GM19438 (cell line): ENCODE measurements at regions not wholly inside any gene's neighbourhood (a gene's known extent, or its start where the extent isn't known, plus 50 kb on each side); places are given as distances from the start of the nearest gene placed in this dataset.

ENCODE experiments used
- ATAC-seq: cut with Tn5 transposase; IDR thresholded peaks from one replicate; pipeline ENCODE4 v1.9.1; 2021; ENCODE audit warnings: low read depth; ENCODE audit not compliant: unreplicated experiment

GRCh38 chrX:69110116-69110530 lies 55.1 kb downstream of the PJA1 start:
- no peak for ATAC-seq

DNA sequence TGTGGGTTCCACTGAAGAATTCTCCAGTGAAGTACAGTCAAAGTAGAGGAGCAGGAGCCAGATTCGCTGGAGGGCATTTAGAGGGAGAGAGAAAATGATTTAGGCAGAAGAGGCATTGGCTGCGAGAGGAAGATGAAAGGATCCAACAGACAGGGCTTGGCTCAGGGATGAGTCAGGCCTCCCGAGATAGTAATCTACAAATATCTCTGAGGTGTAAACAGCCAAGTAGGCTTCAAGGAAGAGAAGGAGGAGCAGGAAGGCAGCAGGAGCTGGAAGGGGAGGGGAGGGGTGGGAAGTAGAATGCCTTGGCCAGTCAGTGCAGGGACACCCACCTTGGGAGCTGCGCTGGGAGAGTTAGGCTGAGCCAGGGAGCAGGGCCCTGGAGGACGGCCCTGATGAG lies 55.5 kb downstream of the PJA1 start:
- ATAC-seq = no peak

DNA sequence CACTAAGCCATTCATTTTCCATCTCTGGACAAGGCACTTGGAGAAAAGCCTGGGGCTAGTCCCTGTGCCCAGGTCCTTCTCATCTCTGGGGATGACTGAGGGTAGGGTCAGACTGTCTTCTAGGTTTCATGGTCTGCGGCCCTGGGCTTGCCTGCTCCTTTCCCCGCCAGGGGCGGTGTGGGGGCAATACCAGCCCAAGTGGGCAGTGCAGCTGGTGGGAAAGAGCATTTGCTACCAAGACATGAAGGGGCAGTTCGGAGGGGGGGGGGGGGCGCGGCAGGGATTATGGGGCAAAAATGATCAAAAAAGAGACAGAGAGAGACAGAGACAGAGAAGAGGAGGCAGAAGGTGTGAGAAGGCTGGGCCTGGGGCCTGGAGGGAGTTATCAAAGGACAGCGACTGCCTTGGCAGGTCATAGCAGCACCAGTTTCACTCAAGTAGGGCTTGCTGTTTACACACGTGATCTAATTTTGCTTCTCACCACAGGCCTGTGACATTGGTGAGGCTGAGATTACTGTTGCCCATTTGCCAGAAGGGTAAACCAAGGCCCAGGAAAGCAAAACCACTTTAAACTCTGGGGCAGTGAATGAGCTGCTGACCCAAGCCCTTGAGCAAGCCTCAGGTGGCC lies 56.1 kb downstream of the PJA1 start:
- no peak for ATAC-seq

GRCh38 chrX:69107747-69108401 lies 57.4 kb downstream of the PJA1 start:
- ATAC-seq = no peak

GRCh38 chrX:69107231-69107739 lies 58.0 kb downstream of the PJA1 start:
- ATAC-seq = no peak

DNA sequence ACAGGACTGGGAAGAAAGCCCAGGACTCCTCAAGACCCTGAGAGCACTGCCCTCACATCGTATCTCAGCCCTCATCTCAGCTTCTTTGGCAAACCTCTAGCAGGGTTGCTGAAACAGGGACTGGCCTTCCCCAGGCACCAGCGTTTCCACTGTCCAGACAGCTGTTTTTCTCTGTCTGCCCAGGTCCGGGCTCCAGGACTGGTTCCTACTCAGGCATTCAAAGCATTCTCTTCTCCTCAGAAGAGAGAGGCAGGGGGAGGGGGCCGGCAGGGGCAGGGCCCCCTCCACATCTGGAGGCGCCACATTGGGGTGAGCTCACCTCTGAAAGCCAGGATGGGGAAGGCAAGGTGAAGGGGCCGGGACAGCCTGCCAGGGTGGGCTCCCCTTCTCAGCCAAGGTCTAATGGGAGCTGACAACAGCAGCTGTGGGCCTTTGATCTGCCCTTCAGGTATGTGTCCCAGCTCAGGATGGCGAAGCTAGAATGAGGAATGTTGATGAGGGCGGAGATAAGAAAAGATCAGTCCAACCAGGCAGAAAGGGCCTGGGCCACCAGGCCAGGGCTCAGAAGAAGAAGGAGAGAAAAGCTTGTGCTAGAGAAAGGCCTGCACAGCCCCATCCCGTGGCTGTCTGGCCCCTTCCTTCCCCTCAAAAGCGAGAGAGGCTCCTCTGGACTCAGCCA lies 60.4 kb downstream of the PJA1 start:
- no peak for ATAC-seq

DNA sequence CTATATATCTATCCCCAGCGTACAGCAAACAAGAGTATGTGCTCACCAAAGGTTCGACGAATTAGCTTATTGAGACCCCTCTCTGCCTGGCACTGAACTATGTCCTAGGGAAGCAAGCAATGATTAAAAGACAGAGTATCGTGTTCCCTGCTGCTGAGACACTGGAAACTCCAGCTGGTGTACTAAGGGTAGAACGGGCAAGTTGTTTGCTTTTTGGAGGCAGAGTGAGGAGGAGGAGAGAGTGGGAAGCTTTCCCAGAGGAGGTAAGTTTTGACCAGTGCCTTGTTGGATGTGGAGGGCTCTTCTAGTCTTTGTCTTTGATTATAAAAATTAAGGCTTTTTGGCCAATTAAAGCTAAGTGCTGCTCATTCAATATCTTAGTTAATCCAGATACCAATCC lies 61.7 kb downstream of the PJA1 start:
- no peak for ATAC-seq

DNA sequence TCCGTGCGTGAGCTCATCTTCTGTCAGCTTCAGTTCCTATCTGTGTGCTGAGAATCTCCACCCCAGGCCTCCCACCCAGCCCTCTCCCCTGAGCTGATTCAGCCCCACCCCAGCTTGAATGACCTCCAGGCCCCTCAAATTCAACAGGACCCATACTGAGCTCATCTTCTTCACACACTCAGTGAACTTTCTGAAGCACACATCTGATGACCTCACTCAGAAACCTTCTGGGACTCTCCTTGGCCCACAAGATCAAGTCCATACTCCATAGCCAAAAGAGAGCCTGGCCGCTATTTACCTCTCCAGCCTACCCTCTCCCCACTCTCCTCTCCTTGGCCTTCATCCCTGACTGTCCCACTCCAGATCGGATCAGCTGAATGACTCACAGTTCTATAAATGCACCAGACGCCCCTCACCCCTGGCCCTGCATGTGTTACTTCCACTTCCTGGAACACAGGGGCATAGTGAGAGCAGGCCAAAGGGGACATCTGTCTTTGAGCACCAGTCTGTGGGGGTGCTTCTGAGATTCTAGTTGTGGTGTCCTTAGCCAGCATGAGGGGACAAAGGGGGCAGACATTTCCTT lies 62.5 kb downstream of the PJA1 start:
- no peak for ATAC-seq

DNA sequence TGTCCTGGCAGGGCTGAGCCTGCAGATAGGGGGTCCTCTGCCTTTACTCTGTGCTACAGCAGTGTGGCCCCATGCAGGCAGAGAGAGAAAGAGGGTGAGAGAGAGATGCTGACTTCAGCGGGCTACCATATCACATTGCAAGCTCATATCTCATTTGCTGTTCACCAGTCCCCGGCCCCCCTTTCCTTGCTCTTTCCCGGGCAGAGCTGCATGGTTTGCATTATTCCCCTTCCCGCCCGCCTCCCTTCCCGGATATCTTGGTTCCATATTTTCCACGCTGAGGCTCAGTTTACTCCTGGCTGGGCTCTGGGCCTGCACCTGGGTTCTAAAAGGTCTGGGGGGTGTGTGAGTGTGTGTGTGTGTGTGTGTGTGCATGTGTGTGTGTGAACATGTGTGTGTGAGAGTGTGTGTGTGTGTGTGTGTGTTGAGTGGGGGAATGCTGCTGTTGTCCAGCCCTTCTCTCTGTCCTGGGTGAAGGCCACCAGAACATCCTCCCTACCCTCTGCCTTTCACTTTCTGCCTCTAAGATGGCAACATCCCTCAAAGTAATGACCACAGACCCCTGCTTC lies 63.5 kb downstream of the PJA1 start:
- no peak for ATAC-seq

DNA sequence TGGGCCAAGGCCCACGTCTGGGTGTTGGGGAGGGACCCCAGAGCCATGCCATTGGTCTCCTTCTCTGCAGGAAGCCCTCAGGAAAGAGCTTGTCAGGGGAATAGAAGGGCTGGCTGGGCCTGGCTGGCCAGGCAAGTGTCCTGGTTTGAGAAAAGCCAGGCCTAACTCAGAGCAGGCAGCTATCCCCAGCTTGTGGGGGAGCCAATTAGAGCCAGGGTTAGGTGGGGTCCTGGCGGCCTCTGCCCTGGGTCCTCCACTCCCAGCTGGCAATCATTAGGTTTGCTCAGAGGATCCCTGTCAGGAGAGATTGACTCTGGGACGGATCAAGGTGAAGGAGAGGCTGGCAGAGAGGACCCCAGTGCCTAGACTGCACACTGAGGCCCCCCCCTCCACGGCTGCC lies 64.8 kb downstream of the PJA1 start:
- no peak for ATAC-seq

GRCh38 chrX:69097451-69098236 lies 67.6 kb downstream of the PJA1 start:
- no peak for ATAC-seq

- no peak for ATAC-seq
Observed at GRCh38 chrX:69096963-69097362, 68.3 kb downstream of the PJA1 start.

GRCh38 chrX:69094977-69095669 lies 70.1 kb downstream of the PJA1 start:
- ATAC-seq = no peak

DNA sequence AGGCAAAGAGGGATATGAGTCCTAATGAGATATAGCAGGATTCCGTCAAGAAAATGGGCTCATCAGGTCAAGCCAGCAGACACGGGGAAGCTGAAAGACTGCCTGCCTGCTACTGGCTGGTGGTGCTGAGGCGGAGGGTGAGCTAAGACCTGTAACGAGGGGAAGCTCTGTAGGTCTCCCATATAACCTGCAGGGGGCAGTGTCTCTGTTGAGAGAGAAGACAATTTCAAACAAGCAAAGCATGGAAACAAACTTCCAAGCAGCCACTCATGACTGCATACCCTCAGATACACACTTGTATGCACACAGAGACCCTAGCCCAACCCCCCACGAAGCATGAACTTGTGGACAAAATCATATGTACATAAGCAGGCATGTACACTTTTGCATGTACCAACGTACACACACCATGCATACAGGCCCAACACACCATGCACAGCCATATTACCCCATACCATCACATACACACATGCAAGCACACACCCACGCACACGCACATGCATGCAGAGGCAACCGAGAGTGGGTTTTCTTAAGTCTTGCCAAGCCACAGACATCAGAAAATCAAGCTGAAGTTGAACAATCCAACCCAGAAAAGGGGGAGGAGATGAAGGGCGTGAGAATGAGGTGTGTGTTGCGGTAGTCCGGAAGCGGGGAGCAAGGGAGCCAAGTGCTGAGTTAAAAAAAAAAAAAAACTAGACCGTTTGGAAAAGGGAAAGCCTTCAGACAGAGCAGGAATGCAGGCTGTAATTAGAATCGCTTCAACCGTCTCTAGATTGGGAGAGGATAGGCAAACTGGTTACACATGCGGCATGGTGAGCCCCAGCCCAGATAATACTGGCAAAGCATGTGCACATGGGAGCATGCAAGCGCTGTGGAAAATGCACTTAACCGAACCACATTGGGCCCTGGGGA lies 71.0 kb downstream of the PJA1 start:
- no peak for ATAC-seq

DNA sequence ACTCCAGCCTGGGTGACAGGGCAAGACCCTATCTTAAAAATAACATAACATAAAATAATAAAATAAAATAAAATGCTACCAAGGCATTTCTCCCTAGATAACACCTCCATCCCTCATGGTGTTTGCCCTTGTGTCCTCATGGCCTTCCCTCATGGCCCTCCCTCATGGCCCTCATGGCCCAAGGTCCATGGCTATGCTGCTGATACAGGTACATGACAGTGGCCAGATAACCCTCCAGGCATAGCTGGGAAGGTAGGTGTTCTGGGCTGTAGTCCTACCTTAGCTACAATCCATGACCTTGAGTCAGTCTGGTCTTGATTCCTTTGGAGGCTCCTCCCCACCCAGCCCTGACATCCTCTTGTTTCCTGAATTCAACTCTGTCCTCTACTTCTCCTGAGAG lies 75.2 kb downstream of the PJA1 start:
- no peak for ATAC-seq

GRCh38 chrX:69089203-69089602 lies 76.0 kb downstream of the PJA1 start:
- no peak for ATAC-seq

- no peak for ATAC-seq
Observed at GRCh38 chrX:69088171-69088938, 76.9 kb downstream of the PJA1 start.

- ATAC-seq = no peak
Observed at GRCh38 chrX:69085826-69086225, 79.4 kb downstream of the PJA1 start.
